ENCODE measurements at regions not wholly inside any gene's neighbourhood (a gene's known extent, or its start where the extent isn't known, plus 50 kb on each side); places are given as distances from the start of the nearest gene placed in this dataset.

DNA sequence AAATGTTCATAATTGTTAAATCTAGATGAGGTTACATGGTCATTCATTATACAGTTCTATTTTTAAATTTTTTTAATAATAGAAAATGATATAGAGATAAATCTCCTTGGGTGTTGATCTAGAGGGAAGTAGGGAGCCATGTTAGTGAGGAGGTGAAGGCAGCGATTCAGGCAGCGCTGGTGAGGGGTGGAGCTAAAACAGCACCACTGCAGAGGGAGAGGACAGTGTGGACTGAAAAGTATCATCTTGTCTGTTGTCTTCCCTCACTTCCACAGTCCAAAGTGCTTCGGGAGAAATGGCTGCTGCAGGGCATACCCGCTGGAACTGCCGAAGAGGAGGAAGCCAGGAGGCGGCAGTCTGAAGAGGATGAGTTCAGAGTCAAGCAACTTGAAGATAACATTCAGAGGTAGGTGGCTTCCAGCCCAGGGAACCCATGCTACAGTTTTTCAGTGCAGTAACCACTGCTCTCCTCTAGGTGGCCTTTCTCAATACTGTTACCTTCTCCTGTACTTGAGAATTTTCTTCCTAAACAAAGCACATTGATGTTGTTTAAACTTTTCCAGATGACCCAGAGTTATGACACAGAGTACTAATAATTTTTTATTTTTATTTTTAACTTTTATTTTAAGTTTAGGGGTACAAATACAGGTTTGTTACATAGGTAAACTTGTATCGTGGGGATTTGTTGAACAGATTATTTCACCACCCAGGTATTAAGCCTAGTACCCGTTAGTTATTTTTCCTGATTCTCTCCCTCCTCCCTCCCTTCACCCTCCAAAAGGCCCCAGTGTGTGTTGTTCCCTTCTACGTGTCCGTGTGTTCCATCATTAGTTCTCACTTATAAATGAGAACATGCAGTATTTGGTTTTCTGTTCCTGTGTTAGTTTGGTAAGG, 100.5 kb downstream of the PALM2AKAP2 start:
- H4K20me1 ChIP-seq (ENCODE audit: control insufficient read depth, insufficient read depth, low read length, poor library complexity, severe bottlenecking), result no peaks in the 10 kb centered on the region
- H3K9me3 ChIP-seq (ENCODE audit: control extremely low read depth in 1 of 3, control insufficient read depth in 2 of 3, insufficient read depth in 1 of 3, low read length in 2 of 3), result no peaks in the 10 kb centered on the region
- no peak overlapping the region for H3K27ac Mint-ChIP-seq
- H3K4me1 Mint-ChIP-seq, result peaks cover 4% of the 10 kb centered on the region
- intact Hi-C loops (cut with micrococcal nuclease), result loop anchor here (1.0 kb wide), 2 partner anchors 272 to 337 kb away; no protein-coding TSS in a partner anchor
- no peak overlapping the region for H3K27ac ChIP-seq (ENCODE audit: low read length in 2 of 2)
- no peaks in the 10 kb centered on the region for H3K9me3 Mint-ChIP-seq (ENCODE audit: insufficient read depth)
- H3K4me1 ChIP-seq (ENCODE audit: control insufficient read depth in 2 of 2, insufficient read depth in 2 of 2, low read length in 2 of 2), result peaks cover 0 to 3% of the 10 kb centered on the region in 2 donors
- no peak overlapping the region for H3K9ac ChIP-seq (ENCODE audit: low read length)
- DNase-seq, result peak; percentile 55
- no peaks in the 10 kb centered on the region for H3K79me2 ChIP-seq (ENCODE audit: control insufficient read depth, insufficient read depth, low read length)
- peak overlapping the region; percentile 37 for H3K4me3 Mint-ChIP-seq
- peak overlapping the region; percentile 38 for H3K4me2 ChIP-seq (replicated peaks; ENCODE audit: low read depth, low read length, poor library complexity, severe bottlenecking)
- H3K27me3 Mint-ChIP-seq, result peaks cover 23% of the 10 kb centered on the region
- WGBS (ENCODE audit: insufficient coverage), result 40% methylated on average over 3 of the region's 10 CpGs
- H2AFZ ChIP-seq (ENCODE audit: insufficient read depth, low read depth, low read length, poor library complexity, severe bottlenecking), result peak overlapping the region; percentile 59
- peak; percentile 78 for ATAC-seq (ENCODE audit: low read depth)
- peak; percentile 84 for TF ChIP-seq CTCF (IDR thresholded peaks at IDR 0.05)
- no peak for TF ChIP-seq EZH2 (IDR thresholded peaks at IDR 0.05; ENCODE audit: borderline replicate concordance, insufficient read depth, low read depth, low read length, poor library complexity, severe bottlenecking)
- H3K36me3 ChIP-seq (replicated peaks in 1 of 2; ENCODE audit: control extremely low read depth in 1 of 2, control insufficient read depth in 1 of 2, extremely low read depth in 1 of 2, insufficient read depth in 2 of 2, low read length in 1 of 2), result no peaks in the 10 kb centered on the region
- CTCF ChIA-PET, result interaction anchor here (0.6 to 3.9 kb wide), 6 partner anchors 182 to 338 kb away, joined by 3 to 26 read pairs (median 4); no protein-coding TSS in a partner anchor
- POLR2A ChIA-PET, result no interaction called here
- peaks cover 0 to 4% (median 0%) of the 10 kb centered on the region in 4 experiments for H3K27me3 ChIP-seq (replicated peaks in 1 of 4; ENCODE audit: control extremely low read depth in 1 of 4, control insufficient read depth in 3 of 4, insufficient read depth in 4 of 4, low read length in 3 of 4)
- H3K4me3 ChIP-seq (ENCODE audit: control extremely low read depth in 1 of 5, extremely low read depth in 1 of 5, insufficient read depth in 1 of 5, low read depth in 2 of 5, low read length in 4 of 5), result no peak overlapping the region

GRCh38 chr9:109883623-109884022, 103.6 kb downstream of the PALM2AKAP2 start:
- ATAC-seq (ENCODE audit: low read depth) (no peak), DNase-seq (no peak)
- Histone ChIP-seq H3K9me3 (ENCODE audit: control extremely low read depth in 1 of 3, control insufficient read depth in 2 of 3, insufficient read depth in 1 of 3, low read length in 2 of 3) (no peaks in the 10 kb centered on the region), H2AFZ (ENCODE audit: insufficient read depth, low read depth, low read length, poor library complexity, severe bottlenecking) (no peak overlapping the region), H3K9ac (ENCODE audit: low read length) (no peak overlapping the region), H4K20me1 (ENCODE audit: control insufficient read depth, insufficient read depth, low read length, poor library complexity, severe bottlenecking) (no peaks in the 10 kb centered on the region), H3K4me3 (ENCODE audit: control extremely low read depth in 1 of 5, extremely low read depth in 1 of 5, insufficient read depth in 1 of 5, low read depth in 2 of 5, low read length in 4 of 5) (no peak overlapping the region), H3K4me1 (ENCODE audit: control insufficient read depth in 2 of 2, insufficient read depth in 2 of 2, low read length in 2 of 2) (peaks cover 0 to 3% of the 10 kb centered on the region in 2 donors), H3K36me3 (replicated peaks in 1 of 2; ENCODE audit: control extremely low read depth in 1 of 2, control insufficient read depth in 1 of 2, extremely low read depth in 1 of 2, insufficient read depth in 2 of 2, low read length in 1 of 2) (no peaks in the 10 kb centered on the region), H3K27ac (ENCODE audit: low read length in 2 of 2) (no peak overlapping the region), H3K4me2 (replicated peaks; ENCODE audit: low read depth, low read length, poor library complexity, severe bottlenecking) (no peak overlapping the region), H3K79me2 (ENCODE audit: control insufficient read depth, insufficient read depth, low read length) (no peaks in the 10 kb centered on the region), H3K27me3 (replicated peaks in 1 of 4; ENCODE audit: control extremely low read depth in 1 of 4, control insufficient read depth in 3 of 4, insufficient read depth in 4 of 4, low read length in 3 of 4) (peaks cover 0 to 3% (median 0%) of the 10 kb centered on the region in 4 experiments)
- ChIA-PET POLR2A (no interaction called here), CTCF (interaction anchor here (0.8 to 3.9 kb wide), 7 partner anchors 10 to 335 kb away, joined by 3 to 26 read pairs (median 3); no protein-coding TSS in a partner anchor)
- Mint-ChIP-seq H3K27ac (no peak overlapping the region), H3K9me3 (ENCODE audit: insufficient read depth) (no peaks in the 10 kb centered on the region), H3K27me3 (peaks cover 14% of the 10 kb centered on the region), H3K4me3 (no peak overlapping the region), H3K4me1 (peaks cover 4% of the 10 kb centered on the region)
- TF ChIP-seq EZH2 (IDR thresholded peaks at IDR 0.05; ENCODE audit: borderline replicate concordance, insufficient read depth, low read depth, low read length, poor library complexity, severe bottlenecking) (no peak), CTCF (IDR thresholded peaks at IDR 0.05) (no peak)
- WGBS (ENCODE audit: insufficient coverage), result 89% methylated on average over 2 of the region's 3 CpGs
- intact Hi-C loops (cut with micrococcal nuclease), result no loop called here

Measured in B cell (primary cell).